ENCODE measurements at regions not wholly inside any gene's neighbourhood (a gene's known extent, or its start where the extent isn't known, plus 50 kb on each side); places are given as distances from the start of the nearest gene placed in this dataset.

DNA sequence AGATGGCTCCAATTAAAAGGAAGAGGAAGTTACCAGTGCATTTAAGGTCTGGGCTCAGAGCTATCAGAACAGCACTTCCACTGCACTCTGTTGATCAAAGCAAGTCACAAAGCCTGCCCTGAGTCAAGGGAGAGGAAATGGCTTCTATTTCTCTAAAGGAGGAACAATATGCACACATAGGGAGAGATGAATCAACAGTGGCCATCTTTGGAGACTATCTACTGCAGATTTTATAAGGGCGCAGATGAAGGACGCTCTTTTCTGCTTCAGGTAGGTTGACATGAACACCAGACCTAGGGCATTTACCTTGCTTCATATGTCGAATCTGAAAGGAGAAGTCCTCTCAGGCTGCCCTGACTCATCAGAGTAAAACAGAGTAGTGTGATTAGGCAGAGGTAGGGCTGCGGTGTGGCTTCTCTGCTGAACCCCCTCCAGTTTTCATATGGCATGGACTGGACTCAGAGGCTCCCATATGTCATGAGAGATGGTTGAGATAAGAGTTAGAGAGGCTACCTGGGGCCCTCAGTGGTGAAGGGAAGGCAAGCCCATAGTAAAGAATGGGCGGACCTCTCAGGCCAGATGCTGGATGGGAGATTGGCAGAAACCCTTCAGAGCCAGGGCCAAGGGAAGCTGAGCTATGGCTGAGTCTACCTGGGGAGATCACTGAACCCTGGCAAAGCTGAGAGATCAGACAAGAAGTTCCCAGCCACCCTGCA is 84.4 kb downstream of the ARF6 start:
- Mint-ChIP-seq H3K36me3 (no peaks in the 10 kb centered on the region), H3K4me3 (no peak overlapping the region), H3K9me3 (no peaks in the 10 kb centered on the region), H3K27ac (no peak overlapping the region), H3K27me3 (ENCODE audit: insufficient read depth, low read depth) (peaks cover 3% of the 10 kb centered on the region), H3K4me1 (peaks cover 11% of the 10 kb centered on the region)
- H3K27ac ChIP-seq = no peak overlapping the region
- no peaks in the 10 kb centered on the region for H3K27me3 ChIP-seq
- no peak overlapping the region for H3K4me3 ChIP-seq
- H3K36me3 ChIP-seq = no peaks in the 10 kb centered on the region
- H3K9ac ChIP-seq = no peak overlapping the region
- no peaks in the 10 kb centered on the region for H3K9me3 ChIP-seq (ENCODE audit: low read depth)
- H3K79me2 ChIP-seq (ENCODE audit: low read depth) = no peaks in the 10 kb centered on the region
- H3K4me2 ChIP-seq = no peak overlapping the region
- no peak overlapping the region for H2AFZ ChIP-seq (replicated peaks)
- no peak for TF ChIP-seq EZH2 (IDR thresholded peaks at IDR 0.05)
- no peak for TF ChIP-seq CTCF (IDR thresholded peaks at IDR 0.05)
- TF ChIP-seq EZH2phosphoT487 (IDR thresholded peaks at IDR 0.05) = no peak
- no peak for DNase-seq (ENCODE audit: low spot score)
- H4K20me1 ChIP-seq (ENCODE audit: low read depth) = no peaks in the 10 kb centered on the region
- no peaks in the 10 kb centered on the region for H3F3A ChIP-seq (ENCODE audit: low read depth)
- H3K4me1 ChIP-seq = no peaks in the 10 kb centered on the region

DNA sequence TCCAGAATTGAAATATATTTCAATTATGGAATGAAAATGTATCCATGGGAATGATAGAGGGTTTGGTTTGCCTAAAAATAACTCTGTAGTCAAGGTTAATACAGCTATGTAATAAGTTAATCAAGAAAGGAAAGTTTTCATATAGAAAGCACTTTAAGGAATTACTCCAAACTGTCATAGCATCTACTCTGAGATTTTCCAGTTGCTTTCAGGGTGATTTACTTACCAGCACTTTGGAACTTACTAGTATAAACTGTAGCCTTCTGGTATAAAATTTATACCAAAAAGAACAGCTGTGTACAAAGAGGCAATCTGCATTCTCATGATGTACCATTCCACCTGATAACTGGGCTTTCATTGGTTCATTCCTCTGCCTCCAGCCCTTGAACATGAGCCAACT is 87.1 kb downstream of the ARF6 start:
- no peaks in the 10 kb centered on the region for H3K27me3 ChIP-seq
- Mint-ChIP-seq H3K4me3 (no peak overlapping the region), H3K27ac (no peak overlapping the region), H3K4me1 (peaks cover 5% of the 10 kb centered on the region), H3K27me3 (ENCODE audit: insufficient read depth, low read depth) (peaks cover 5% of the 10 kb centered on the region), H3K9me3 (no peaks in the 10 kb centered on the region), H3K36me3 (no peaks in the 10 kb centered on the region)
- TF ChIP-seq EZH2phosphoT487 (IDR thresholded peaks at IDR 0.05) (no peak), EZH2 (IDR thresholded peaks at IDR 0.05) (no peak), CTCF (IDR thresholded peaks at IDR 0.05) (no peak)
- H3K27ac ChIP-seq = no peak overlapping the region
- no peak overlapping the region for H3K4me2 ChIP-seq
- DNase-seq (ENCODE audit: low spot score) = no peak
- no peaks in the 10 kb centered on the region for H3K36me3 ChIP-seq
- H3K79me2 ChIP-seq (ENCODE audit: low read depth) = no peaks in the 10 kb centered on the region
- H3F3A ChIP-seq (ENCODE audit: low read depth) = no peaks in the 10 kb centered on the region
- no peaks in the 10 kb centered on the region for H4K20me1 ChIP-seq (ENCODE audit: low read depth)
- no peaks in the 10 kb centered on the region for H3K4me1 ChIP-seq
- no peak overlapping the region for H3K9ac ChIP-seq
- no peaks in the 10 kb centered on the region for H3K9me3 ChIP-seq (ENCODE audit: low read depth)
- no peak overlapping the region for H2AFZ ChIP-seq (replicated peaks)
- H3K4me3 ChIP-seq = no peak overlapping the region

GRCh38 chr14:49982082-49982481 is 89.2 kb downstream of the ARF6 start:
- Histone ChIP-seq H3K4me3 (no peak overlapping the region), H3K9ac (no peak overlapping the region), H2AFZ (replicated peaks) (no peak overlapping the region)

More at GRCh38 chr14:49982082-49982481, 89.2 kb downstream of the ARF6 start:
- Mint-ChIP-seq H3K9me3 (no peaks in the 10 kb centered on the region), H3K36me3 (no peaks in the 10 kb centered on the region), H3K4me3 (no peak overlapping the region), H3K27ac (no peak overlapping the region), H3K27me3 (ENCODE audit: insufficient read depth, low read depth) (peaks cover 7% of the 10 kb centered on the region), H3K4me1 (peaks cover 7% of the 10 kb centered on the region)
- H3K9me3 ChIP-seq (ENCODE audit: low read depth) = no peaks in the 10 kb centered on the region
- no peaks in the 10 kb centered on the region for H3K27me3 ChIP-seq
- no peaks in the 10 kb centered on the region for H3F3A ChIP-seq (ENCODE audit: low read depth)
- H3K36me3 ChIP-seq = no peaks in the 10 kb centered on the region
- no peaks in the 10 kb centered on the region for H3K79me2 ChIP-seq (ENCODE audit: low read depth)
- H3K4me1 ChIP-seq = no peaks in the 10 kb centered on the region
- no peak overlapping the region for H3K4me2 ChIP-seq
- TF ChIP-seq EZH2 (IDR thresholded peaks at IDR 0.05) = no peak
- TF ChIP-seq EZH2phosphoT487 (IDR thresholded peaks at IDR 0.05) = no peak
- no peak for TF ChIP-seq CTCF (IDR thresholded peaks at IDR 0.05)
- H3K27ac ChIP-seq = no peak overlapping the region
- no peak for DNase-seq (ENCODE audit: low spot score)
- no peaks in the 10 kb centered on the region for H4K20me1 ChIP-seq (ENCODE audit: low read depth)
